Osteocyte (in vitro differentiated cells): ENCODE measurements at regions not wholly inside any gene's neighbourhood (a gene's known extent, or its start where the extent isn't known, plus 50 kb on each side); places are given as distances from the start of the nearest gene placed in this dataset.

Experiments
- DNase-seq: peaks from one replicate; pipeline ENCODE4 v3.0.0; 2021; ENCODE audit warnings: mixed read lengths; ENCODE audit not compliant: unreplicated experiment; ENCODE audit errors: extremely low spot score
- H3K27ac Mint-ChIP-seq: one replicate; pipeline ENCODE4 v1.8.0; 2021; ENCODE audit warnings: mild to moderate bottlenecking, mixed read lengths; ENCODE audit not compliant: unreplicated experiment
- H3K27me3 Mint-ChIP-seq: one replicate; pipeline ENCODE4 v1.8.0; 2021; ENCODE audit warnings: mixed read lengths; ENCODE audit not compliant: unreplicated experiment
- H3K36me3 Mint-ChIP-seq: one replicate; pipeline ENCODE4 v1.8.0; 2021; ENCODE audit warnings: mixed read lengths; ENCODE audit not compliant: unreplicated experiment
- H3K4me1 Mint-ChIP-seq: one replicate; pipeline ENCODE4 v1.8.0; 2021; ENCODE audit warnings: mixed read lengths; ENCODE audit not compliant: unreplicated experiment
- H3K4me3 Mint-ChIP-seq: one replicate; pipeline ENCODE4 v1.8.0; 2021; ENCODE audit warnings: mild to moderate bottlenecking, moderate library complexity, mixed read lengths; ENCODE audit not compliant: unreplicated experiment
- H3K9me3 Mint-ChIP-seq: one replicate; pipeline ENCODE4 v1.8.0; 2021; ENCODE audit warnings: mixed read lengths; ENCODE audit not compliant: unreplicated experiment
- TF ChIP-seq, protein P1 (sequence below): fragments of 200-600 bp; sonication (generic); IDR thresholded peaks from 2 replicates; pipeline ENCODE4 v1.5.0; 2021; ENCODE audit warnings: antibody characterized with exemption, mild to moderate bottlenecking, moderate library complexity

DNA sequence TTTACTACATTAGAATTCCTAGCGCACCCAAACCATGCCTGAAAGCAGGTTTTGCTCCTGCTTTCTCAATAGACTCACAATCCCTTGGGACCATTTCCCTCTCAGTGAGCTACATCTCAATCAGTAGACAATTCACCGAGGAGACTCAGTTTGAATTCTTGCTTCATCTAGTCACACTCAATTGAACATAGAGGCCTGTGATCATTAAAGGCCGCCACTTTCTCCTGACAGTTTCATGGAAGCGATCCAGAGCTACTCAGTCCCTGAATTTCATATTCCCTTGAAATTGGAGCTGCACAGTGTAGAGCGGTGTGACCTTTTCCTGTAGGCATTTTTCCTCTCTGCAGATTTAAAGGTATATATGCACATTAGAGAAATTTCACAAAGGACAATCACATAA lies 193.9 kb upstream of the SPOCK3 start:
- H3K27me3 Mint-ChIP-seq: no peaks in the 10 kb centered on the region
- no peak overlapping the region for H3K4me3 Mint-ChIP-seq
- H3K27ac Mint-ChIP-seq: no peak overlapping the region
- TF ChIP-seq, protein P1, sequence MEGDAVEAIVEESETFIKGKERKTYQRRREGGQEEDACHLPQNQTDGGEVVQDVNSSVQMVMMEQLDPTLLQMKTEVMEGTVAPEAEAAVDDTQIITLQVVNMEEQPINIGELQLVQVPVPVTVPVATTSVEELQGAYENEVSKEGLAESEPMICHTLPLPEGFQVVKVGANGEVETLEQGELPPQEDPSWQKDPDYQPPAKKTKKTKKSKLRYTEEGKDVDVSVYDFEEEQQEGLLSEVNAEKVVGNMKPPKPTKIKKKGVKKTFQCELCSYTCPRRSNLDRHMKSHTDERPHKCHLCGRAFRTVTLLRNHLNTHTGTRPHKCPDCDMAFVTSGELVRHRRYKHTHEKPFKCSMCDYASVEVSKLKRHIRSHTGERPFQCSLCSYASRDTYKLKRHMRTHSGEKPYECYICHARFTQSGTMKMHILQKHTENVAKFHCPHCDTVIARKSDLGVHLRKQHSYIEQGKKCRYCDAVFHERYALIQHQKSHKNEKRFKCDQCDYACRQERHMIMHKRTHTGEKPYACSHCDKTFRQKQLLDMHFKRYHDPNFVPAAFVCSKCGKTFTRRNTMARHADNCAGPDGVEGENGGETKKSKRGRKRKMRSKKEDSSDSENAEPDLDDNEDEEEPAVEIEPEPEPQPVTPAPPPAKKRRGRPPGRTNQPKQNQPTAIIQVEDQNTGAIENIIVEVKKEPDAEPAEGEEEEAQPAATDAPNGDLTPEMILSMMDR: no peak
- H3K4me1 Mint-ChIP-seq: no peaks in the 10 kb centered on the region
- no peak for DNase-seq
- no peaks in the 10 kb centered on the region for H3K36me3 Mint-ChIP-seq
- H3K9me3 Mint-ChIP-seq: peaks cover 6% of the 10 kb centered on the region

DNA sequence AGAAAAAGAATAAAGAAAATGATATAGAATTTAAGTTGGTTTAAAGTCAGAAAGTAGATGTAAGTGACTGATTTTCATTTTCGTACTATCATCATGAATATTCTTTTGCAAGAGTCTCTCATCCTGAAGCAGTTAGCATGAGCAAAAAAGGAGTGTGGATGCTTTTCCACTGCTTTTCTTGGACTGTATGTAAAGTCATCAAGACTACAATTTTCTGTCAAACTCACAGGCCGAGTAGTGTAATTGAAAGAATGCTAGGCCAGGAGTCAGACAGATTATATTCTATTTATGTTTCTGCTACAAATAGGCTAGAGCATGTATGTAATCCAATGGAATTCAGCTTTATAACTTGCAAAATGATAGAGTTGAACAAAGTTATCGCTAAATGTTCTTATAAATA lies 197.1 kb upstream of the SPOCK3 start:
- no peak overlapping the region for H3K27ac Mint-ChIP-seq
- TF ChIP-seq, protein P1: no peak
- H3K9me3 Mint-ChIP-seq: peaks cover 9% of the 10 kb centered on the region
- no peaks in the 10 kb centered on the region for H3K36me3 Mint-ChIP-seq
- no peak for DNase-seq
- H3K27me3 Mint-ChIP-seq: no peaks in the 10 kb centered on the region
- no peak overlapping the region for H3K4me3 Mint-ChIP-seq
- H3K4me1 Mint-ChIP-seq: no peaks in the 10 kb centered on the region

DNA sequence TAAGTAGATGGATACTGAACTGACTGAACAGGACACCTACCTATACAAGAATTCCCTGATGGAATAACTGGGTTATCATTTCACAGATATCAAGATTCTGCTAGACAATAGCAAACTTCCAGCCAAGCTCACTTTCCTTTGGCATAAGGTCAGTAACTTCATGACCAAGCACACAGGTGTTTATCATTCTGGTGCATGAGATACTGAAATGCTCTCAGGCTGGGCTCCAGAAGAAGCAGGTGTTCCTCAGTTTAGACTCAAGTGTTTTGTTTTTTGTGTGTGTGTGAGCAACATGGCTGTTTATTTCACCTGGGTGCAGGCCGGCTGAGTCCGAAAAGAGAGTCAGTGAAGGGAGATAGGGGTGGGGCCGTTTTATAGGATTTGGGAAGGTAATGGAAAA lies 201.5 kb upstream of the SPOCK3 start:
- no peak overlapping the region for H3K27ac Mint-ChIP-seq
- H3K36me3 Mint-ChIP-seq: no peaks in the 10 kb centered on the region
- no peak overlapping the region for H3K4me3 Mint-ChIP-seq
- H3K9me3 Mint-ChIP-seq: peaks cover 9% of the 10 kb centered on the region
- no peak for DNase-seq
- no peaks in the 10 kb centered on the region for H3K4me1 Mint-ChIP-seq
- H3K27me3 Mint-ChIP-seq: no peaks in the 10 kb centered on the region
- TF ChIP-seq, protein P1: no peak

DNA sequence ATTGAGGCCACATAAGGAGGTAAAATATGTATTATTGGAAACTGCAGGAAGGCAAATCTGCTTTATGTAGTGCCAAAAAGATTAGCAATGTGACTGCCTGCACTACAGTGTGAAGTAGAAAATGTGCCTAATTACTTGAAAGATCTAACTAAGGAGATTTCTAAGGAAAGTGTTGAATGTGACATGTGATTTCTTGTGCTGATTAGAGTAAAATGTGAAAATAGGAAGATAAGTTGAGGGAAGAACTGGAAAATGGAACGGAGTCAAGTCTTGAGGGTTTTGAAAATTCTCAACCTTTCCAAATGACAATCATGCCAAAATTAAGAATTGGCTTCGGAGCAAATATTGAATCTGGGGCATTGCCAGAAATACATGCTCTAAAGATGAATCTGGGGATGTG lies 209.5 kb upstream of the SPOCK3 start:
- Mint-ChIP-seq H3K36me3 (no peaks in the 10 kb centered on the region), H3K4me1 (no peaks in the 10 kb centered on the region), H3K4me3 (no peak overlapping the region), H3K9me3 (no peaks in the 10 kb centered on the region), H3K27me3 (no peaks in the 10 kb centered on the region), H3K27ac (no peak overlapping the region)
- TF ChIP-seq, protein P1: no peak
- DNase-seq: no peak

DNA sequence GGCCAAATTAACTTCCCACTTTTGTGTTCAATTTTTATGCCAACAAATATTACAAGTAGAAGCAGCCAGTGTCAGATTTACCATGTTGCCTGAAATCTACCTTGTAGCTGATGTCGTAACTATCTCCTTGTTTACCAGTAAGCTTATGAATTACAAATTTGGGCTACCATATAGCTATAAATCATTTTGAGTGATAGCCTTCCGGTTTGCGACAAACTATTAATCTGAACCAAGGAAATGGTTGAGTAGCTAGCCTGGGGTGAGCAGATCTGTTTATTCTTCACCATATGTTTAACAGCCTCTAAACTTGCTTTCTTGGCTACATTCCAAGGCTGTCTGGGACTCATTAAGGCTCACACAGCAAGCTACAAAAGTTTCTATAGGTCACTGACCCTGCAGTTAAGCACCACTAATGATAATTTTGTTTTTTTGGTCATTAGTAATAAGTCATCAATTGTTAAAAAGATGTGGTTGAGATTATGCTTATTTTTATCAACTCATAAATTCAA lies 218.7 kb upstream of the SPOCK3 start:
- H3K9me3 Mint-ChIP-seq: no peaks in the 10 kb centered on the region
- no peak overlapping the region for H3K4me3 Mint-ChIP-seq
- no peaks in the 10 kb centered on the region for H3K4me1 Mint-ChIP-seq
- no peak overlapping the region for H3K27ac Mint-ChIP-seq
- no peaks in the 10 kb centered on the region for H3K27me3 Mint-ChIP-seq
- no peaks in the 10 kb centered on the region for H3K36me3 Mint-ChIP-seq
- DNase-seq: no peak
- TF ChIP-seq, protein P1: no peak
